Lower leg skin (tissue), 4 donors: ENCODE measurements at regions not wholly inside any gene's neighbourhood (a gene's known extent, or its start where the extent isn't known, plus 50 kb on each side); places are given as distances from the start of the nearest gene placed in this dataset.
"Not testable (repeated sequence)": the region's sequence is repeated elsewhere in the genome, so short reads cannot be mapped to it uniquely, and the experiment has no call there.

ENCODE experiments used
- DNase-seq, 2 donors: peaks; one replicate each; pipeline ENCODE4 v3.0.0-alpha.2; 2019; ENCODE audit warnings: low spot score in 2 of 2
- H3K4me3 ChIP-seq: fragments of 200-600 bp; sonication (generic); 2 replicates; pipeline ENCODE4 v1.5.1; 2017; ENCODE audit warnings: mild to moderate bottlenecking, low read depth; ENCODE audit not compliant: poor library complexity, severe bottlenecking
- CTCF ChIP-seq, 3 donors: fragments of 450-650 bp; IDR thresholded peaks; one replicate each; pipeline ENCODE4 v1.5.1; 2016; ENCODE audit warnings: antibody characterized with exemption in 3 of 3, mild to moderate bottlenecking in 3 of 3, moderate library complexity in 2 of 3
- POLR2A ChIP-seq, 2 donors: fragments of 450-650 bp; IDR thresholded peaks; one replicate each; pipeline ENCODE4 v1.6.1; 2016 to 2017; ENCODE audit warnings: antibody characterized with exemption in 2 of 2, mild to moderate bottlenecking in 1 of 2, moderate library complexity in 1 of 2
- WGBS, 2 donors: methylation state at CpG; one replicate each; pipeline ENCODE4 v1.1.5; 2018; 5-methylcytosine and 5-hydroxymethylcytosine counted together
- intact Hi-C: fragments of 100-400 bp; cut with DNase I; formaldehyde crosslinking; loops from one replicate; pipeline ENCODE4 v1.15.0; 2023; ENCODE audit warnings: low total_unique reads

- H3K4me3 ChIP-seq = no peak overlapping the region
- TF ChIP-seq CTCF (IDR thresholded peaks at IDR 0.05) (no peak), POLR2A (IDR thresholded peaks at IDR 0.05) (no peak)
- DNase-seq = no peak
- intact Hi-C loops = no loop called here
- 57 to 75% methylated on average over 1 of the region's 1 CpG for WGBS, 2 donors
Observed at GRCh38 chr2:208781166-208781565, 374.6 kb downstream of the PTH2R start.

GRCh38 chr2:208782097-208782496 is 375.5 kb downstream of the PTH2R start:
- intact Hi-C loops = no loop called here
- DNase-seq = no peak
- TF ChIP-seq POLR2A (IDR thresholded peaks at IDR 0.05) = no peak
- no peak for TF ChIP-seq CTCF (IDR thresholded peaks at IDR 0.05)
- 75% methylated on average over 6 of the region's 6 CpGs for WGBS, 2 donors
- H3K4me3 ChIP-seq = no peak overlapping the region

- TF ChIP-seq POLR2A (IDR thresholded peaks at IDR 0.05) (no peak), CTCF (IDR thresholded peaks at IDR 0.05) (no peak)
- intact Hi-C loops = no loop called here
- no peak for DNase-seq
- H3K4me3 ChIP-seq = no peak overlapping the region
Observed at GRCh38 chr2:208783184-208783583, 376.6 kb downstream of the PTH2R start.

GRCh38 chr2:208784774-208785173 is 378.2 kb downstream of the PTH2R start:
- intact Hi-C loops, H3K4me3 ChIP-seq, DNase-seq: not testable (repeated sequence)
- 87 to 95% methylated on average over 9 of the region's 9 CpGs for WGBS, 2 donors

GRCh38 chr2:208791257-208791656 is 384.7 kb downstream of the PTH2R start:
- WGBS, 2 donors = 73 to 86% methylated on average over 6 of the region's 6 CpGs
- intact Hi-C loops = no loop called here

GRCh38 chr2:208792766-208793165 is 386.2 kb downstream of the PTH2R start:
- DNase-seq = no peak
- TF ChIP-seq POLR2A (IDR thresholded peaks at IDR 0.05) (no peak), CTCF (IDR thresholded peaks at IDR 0.05) (no peak)

More at GRCh38 chr2:208791257-208791656, 384.7 kb downstream of the PTH2R start:
- DNase-seq = no peak
- H3K4me3 ChIP-seq = no peak overlapping the region
- no peak for TF ChIP-seq POLR2A (IDR thresholded peaks at IDR 0.05)
- TF ChIP-seq CTCF (IDR thresholded peaks at IDR 0.05) = no peak

More at GRCh38 chr2:208792766-208793165, 386.2 kb downstream of the PTH2R start:
- WGBS, 2 donors = 71 to 76% methylated on average over 8 of the region's 8 CpGs
- H3K4me3 ChIP-seq = no peak overlapping the region
- intact Hi-C loops = no loop called here
